T-cell (primary cell): ENCODE measurements at regions not wholly inside any gene's neighbourhood (a gene's known extent, or its start where the extent isn't known, plus 50 kb on each side); places are given as distances from the start of the nearest gene placed in this dataset.

ENCODE experiments used
- ATAC-seq, 4 experiments: fragments of 200-7000 bp in 3 of 4; fragments of 150-1000 bp in 1 of 4; cut with Tn5 transposase; replicated peaks in 1 of 4; 1 replicate in 3 of 4; 2 replicates in 1 of 4; pipeline ENCODE4 v1.10.0; 2021; ENCODE audit warnings: moderate library complexity in 3 of 4, mild to moderate bottlenecking in 2 of 4, moderate number of reproducible peaks in 1 of 4
- CTCF ChIA-PET, 2 donors: fragments of 300-600 bp; sonication (Branson Sonifier 250); formaldehyde crosslinking; loops; one replicate each; lab custom pipeline; 2022; ENCODE audit warnings: antibody characterized with exemption in 2 of 2; lab: Charles Lee
- POLR2A ChIA-PET, 2 donors: fragments of 300-600 bp; sonication (Branson Sonifier 250); formaldehyde crosslinking; loops; one replicate each; lab custom pipeline; 2022; ENCODE audit warnings: antibody characterized with exemption in 2 of 2; lab: Charles Lee
- DNase-seq, 35 experiments: peaks; one replicate each; pipeline versions ENCODE4 v3.0.0 to v3.0.0-alpha.2; 2013 to 2023
- H3K27ac ChIP-seq: one replicate; pipeline ENCODE4 v1.5.1; 2013; ENCODE audit warnings: low read length
- H3K27me3 ChIP-seq, 2 experiments: replicated peaks in 1 of 2; 1 replicate in 1 of 2; 2 replicates in 1 of 2; pipeline versions ENCODE4 v1.6.1 to v1.7.0; 2013; ENCODE audit warnings: low read length in 1 of 2, mixed read lengths in 1 of 2; ENCODE audit not compliant: control insufficient read depth in 2 of 2, insufficient read depth in 2 of 2; ENCODE audit errors: extremely low read depth in 1 of 2
- H3K36me3 ChIP-seq, 2 donors: 1 replicate in 1 of 2; 2 replicates in 1 of 2; pipeline versions ENCODE4 v1.6.1 to v1.7.0; 2013; ENCODE audit warnings: low read length in 1 of 2; ENCODE audit not compliant: control insufficient read depth in 2 of 2, insufficient read depth in 1 of 2; ENCODE audit errors: extremely low read depth in 1 of 2
- H3K4me1 ChIP-seq, 2 experiments: 1 replicate in 1 of 2; 2 replicates in 1 of 2; pipeline versions ENCODE4 v1.6.1 to v1.7.0; 2013; ENCODE audit warnings: low read length in 2 of 2, mixed read lengths in 1 of 2; ENCODE audit not compliant: insufficient read depth in 2 of 2, control insufficient read depth in 1 of 2; ENCODE audit errors: extremely low read depth in 1 of 2
- H3K4me3 ChIP-seq, 2 donors: 1 replicate in 1 of 2; 2 replicates in 1 of 2; pipeline versions ENCODE4 v1.5.1 to v1.7.0; 2013; ENCODE audit warnings: mild to moderate bottlenecking in 2 of 2, low read length in 1 of 2, moderate library complexity in 1 of 2; ENCODE audit not compliant: control insufficient read depth in 1 of 2; ENCODE audit errors: extremely low read depth in 1 of 2
- H3K9me3 ChIP-seq: 2 replicates; pipeline ENCODE4 v1.7.0; 2013
- H3K27ac Mint-ChIP-seq, 2 donors: one replicate each; pipeline ENCODE4 v1.8.0; 2020 to 2021; ENCODE audit warnings: mild to moderate bottlenecking in 2 of 2, mixed read lengths in 2 of 2
- H3K27me3 Mint-ChIP-seq, 2 donors: one replicate each; pipeline ENCODE4 v1.8.0; 2021 to 2022; ENCODE audit warnings: mixed read lengths in 2 of 2
- H3K36me3 Mint-ChIP-seq: one replicate; pipeline ENCODE4 v1.8.0; 2021; ENCODE audit warnings: mixed read lengths
- H3K4me1 Mint-ChIP-seq, 3 donors: one replicate each; pipeline ENCODE4 v1.8.0; 2020 to 2022; ENCODE audit warnings: mixed read lengths in 3 of 3, mild to moderate bottlenecking in 1 of 3
- H3K4me3 Mint-ChIP-seq, 3 donors: one replicate each; pipeline ENCODE4 v1.8.0; 2020 to 2022; ENCODE audit warnings: mild to moderate bottlenecking in 3 of 3, mixed read lengths in 3 of 3, moderate library complexity in 3 of 3
- H3K9me3 Mint-ChIP-seq, 3 donors: one replicate each; pipeline ENCODE4 v1.8.0; 2020 to 2022; ENCODE audit warnings: mixed read lengths in 3 of 3
- WGBS: methylation state at CpG from one replicate; pipeline ENCODE4 v1.1.5; 2013; ENCODE audit warnings: missing lambda C conversion rate; ENCODE audit not compliant: insufficient coverage; 5-methylcytosine and 5-hydroxymethylcytosine counted together

DNA sequence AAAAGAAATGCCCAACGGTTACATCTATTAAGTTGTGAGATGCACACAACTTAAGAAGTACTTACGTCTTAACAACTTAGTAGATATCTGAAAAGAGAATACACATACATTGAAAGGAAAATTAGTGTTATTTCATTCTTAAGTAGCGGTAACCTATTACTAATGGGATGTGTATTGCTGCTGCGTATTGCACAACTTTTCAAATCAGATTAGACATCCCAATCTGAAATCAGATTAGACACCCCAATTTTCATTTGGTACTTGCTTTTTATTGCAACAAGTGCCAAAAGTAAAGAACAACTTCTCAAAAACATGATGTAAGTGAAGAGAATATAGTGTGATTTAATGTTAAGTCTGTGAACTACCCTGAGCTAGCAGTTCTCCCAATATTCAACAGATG is 155.5 kb downstream of the DSC3 start:
- H3K27me3 Mint-ChIP-seq: no peaks in the 10 kb centered on the region
- H3K27ac Mint-ChIP-seq: no peak overlapping the region

DNA sequence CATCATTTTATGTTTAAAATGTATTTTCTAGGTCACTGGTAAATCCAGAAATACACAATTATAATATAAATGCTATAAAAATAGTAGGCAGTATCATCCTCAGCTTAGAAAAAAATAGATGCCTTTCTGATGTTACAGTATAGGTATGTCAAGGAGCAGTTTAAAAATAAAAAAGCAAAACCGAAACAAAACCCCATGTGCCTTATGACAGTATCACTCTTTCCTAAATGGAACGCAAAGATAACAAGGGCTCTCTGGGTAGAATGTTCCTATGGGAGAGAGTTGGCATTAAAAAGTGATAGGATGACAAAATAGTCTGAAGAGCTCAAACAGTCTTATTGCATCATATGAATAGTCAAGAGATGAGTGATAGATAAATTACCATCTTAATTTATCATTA is 172.1 kb downstream of the DSC3 start:
- no peaks in the 10 kb centered on the region for H3K4me1 Mint-ChIP-seq
- H3K36me3 Mint-ChIP-seq: no peaks in the 10 kb centered on the region
- Histone ChIP-seq H3K27ac (no peak overlapping the region), H3K4me1 (no peaks in the 10 kb centered on the region), H3K9me3 (no peaks in the 10 kb centered on the region), H3K27me3 (no peaks in the 10 kb centered on the region), H3K4me3 (no peak overlapping the region), H3K36me3 (no peaks in the 10 kb centered on the region)
- H3K27me3 Mint-ChIP-seq: no peaks in the 10 kb centered on the region
- CTCF ChIA-PET: no interaction called here
- WGBS: no CpG with 5 or more reads among the region's 2 CpGs
- DNase-seq: no peak
- no peak overlapping the region for H3K4me3 Mint-ChIP-seq
- no peak for ATAC-seq
- no peak overlapping the region for H3K27ac Mint-ChIP-seq
- POLR2A ChIA-PET: no interaction called here
- peaks cover 0 to 7% (median 0%) of the 10 kb centered on the region in 3 donors for H3K9me3 Mint-ChIP-seq

More for the DNA sequence above, 155.5 kb downstream of the DSC3 start:
- Mint-ChIP-seq H3K4me3 (no peak overlapping the region), H3K4me1 (no peaks in the 10 kb centered on the region), H3K36me3 (no peaks in the 10 kb centered on the region), H3K9me3 (peaks cover 0 to 8% (median 8%) of the 10 kb centered on the region in 3 donors)
- H3K36me3 ChIP-seq: no peaks in the 10 kb centered on the region
- H3K27me3 ChIP-seq: no peaks in the 10 kb centered on the region
- no peak overlapping the region for H3K27ac ChIP-seq
- no peak for DNase-seq
- ChIA-PET POLR2A (no interaction called here), CTCF (interaction anchor here in 1 of 2 donors (0.7 kb wide), 1 partner anchor 20 kb away, joined by 4 read pairs; no protein-coding TSS in a partner anchor)
- H3K4me3 ChIP-seq: no peak overlapping the region
- no peaks in the 10 kb centered on the region for H3K4me1 ChIP-seq
- H3K9me3 ChIP-seq: no peaks in the 10 kb centered on the region
- WGBS: no CpG with 5 or more reads among the region's 4 CpGs
- ATAC-seq: no peak

DNA sequence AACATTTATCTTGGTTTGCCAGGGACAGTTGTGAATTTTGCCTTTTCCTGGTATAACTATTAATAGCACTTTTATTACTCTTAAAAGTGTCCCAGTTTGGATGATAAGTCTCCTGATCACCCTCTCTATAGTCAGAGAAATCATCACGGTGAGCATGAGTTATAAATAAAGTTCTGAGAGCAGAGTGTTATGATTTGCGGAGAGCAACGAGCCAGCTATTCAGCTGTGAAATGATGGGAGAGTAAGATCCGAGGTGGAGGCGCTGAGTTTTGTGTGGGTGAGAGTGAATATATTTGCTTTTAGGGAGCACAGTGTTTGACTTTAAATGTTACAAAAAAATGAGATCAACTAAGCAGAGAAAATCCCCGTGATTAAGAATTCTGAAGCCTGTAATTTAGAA is 179.6 kb downstream of the DSC3 start:
- no peaks in the 10 kb centered on the region for H3K27me3 Mint-ChIP-seq
- Histone ChIP-seq H3K4me3 (no peak overlapping the region), H3K27me3 (no peaks in the 10 kb centered on the region), H3K27ac (no peak overlapping the region), H3K9me3 (no peaks in the 10 kb centered on the region), H3K4me1 (no peaks in the 10 kb centered on the region), H3K36me3 (no peaks in the 10 kb centered on the region)
- H3K9me3 Mint-ChIP-seq: peaks cover 2 to 6% (median 3%) of the 10 kb centered on the region in 3 donors
- POLR2A ChIA-PET: no interaction called here
- H3K36me3 Mint-ChIP-seq: no peaks in the 10 kb centered on the region
- H3K4me3 Mint-ChIP-seq: no peak overlapping the region
- ATAC-seq (no peak), DNase-seq (no peak)
- no peaks in the 10 kb centered on the region for H3K4me1 Mint-ChIP-seq
- H3K27ac Mint-ChIP-seq: no peak overlapping the region
- 67% methylated on average over 2 of the region's 6 CpGs for WGBS
- CTCF ChIA-PET: no interaction called here

DNA sequence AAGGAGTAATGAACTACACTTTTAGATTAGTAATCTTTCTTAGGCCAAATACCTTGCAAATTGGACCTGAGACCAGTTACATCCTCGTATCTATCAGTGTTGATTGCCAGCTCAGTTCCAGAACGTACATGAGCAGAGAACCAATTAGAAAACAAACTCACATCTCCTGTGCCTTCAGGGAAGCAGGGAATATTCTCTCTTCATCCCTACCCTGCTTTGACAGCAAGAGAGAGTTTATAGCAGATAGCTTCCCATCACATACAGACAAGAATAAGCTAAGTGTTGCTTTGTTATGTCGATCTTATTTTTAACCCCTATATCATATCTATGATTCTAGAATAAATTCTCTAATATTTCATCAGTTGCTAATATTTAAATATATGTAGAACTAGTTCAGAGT is 181.8 kb downstream of the DSC3 start:
- CTCF ChIA-PET: no interaction called here
- H3K4me3 ChIP-seq: no peak overlapping the region
- Mint-ChIP-seq H3K4me1 (no peaks in the 10 kb centered on the region), H3K27me3 (no peaks in the 10 kb centered on the region), H3K36me3 (no peaks in the 10 kb centered on the region), H3K27ac (no peak overlapping the region), H3K4me3 (no peak overlapping the region), H3K9me3 (peaks cover 3 to 6% (median 5%) of the 10 kb centered on the region in 3 donors)
- DNase-seq: no peak
- no peak for ATAC-seq
- no peaks in the 10 kb centered on the region for H3K9me3 ChIP-seq
- no peaks in the 10 kb centered on the region for H3K4me1 ChIP-seq
- no peak overlapping the region for H3K27ac ChIP-seq
- no peaks in the 10 kb centered on the region for H3K27me3 ChIP-seq
- POLR2A ChIA-PET: no interaction called here
- no peaks in the 10 kb centered on the region for H3K36me3 ChIP-seq
- 51% methylated on average over 2 of the region's 3 CpGs for WGBS

DNA sequence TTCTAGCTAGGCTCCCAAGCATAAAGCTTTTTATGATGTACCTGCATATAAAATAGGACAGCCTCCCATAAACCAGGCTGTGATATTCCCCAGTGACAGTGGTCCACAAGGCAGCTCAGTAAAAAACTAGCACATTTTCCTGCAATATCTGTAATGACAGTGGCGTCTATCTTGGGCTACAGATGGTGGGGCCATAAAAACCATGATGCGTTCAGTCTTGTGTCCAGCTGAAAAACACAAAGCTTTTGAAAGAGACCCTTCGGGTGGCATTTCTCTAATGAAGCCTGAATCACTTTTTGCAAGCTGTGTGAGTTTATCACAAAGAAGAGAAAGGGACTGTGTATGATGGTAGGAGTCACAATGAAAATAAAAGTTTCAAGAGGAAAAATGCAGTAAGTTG is 183.5 kb downstream of the DSC3 start:
- 50% methylated on average over 1 of the region's 3 CpGs for WGBS
- POLR2A ChIA-PET: no interaction called here
- no peaks in the 10 kb centered on the region for H3K4me1 ChIP-seq
- H3K36me3 ChIP-seq: no peaks in the 10 kb centered on the region
- CTCF ChIA-PET: no interaction called here
- H3K4me3 ChIP-seq: no peak overlapping the region
- H3K27me3 Mint-ChIP-seq: no peaks in the 10 kb centered on the region
- no peaks in the 10 kb centered on the region for H3K9me3 ChIP-seq
- H3K27me3 ChIP-seq: no peaks in the 10 kb centered on the region
- no peak overlapping the region for H3K4me3 Mint-ChIP-seq
- peaks cover 3 to 6% (median 5%) of the 10 kb centered on the region in 3 donors for H3K9me3 Mint-ChIP-seq
- no peak overlapping the region for H3K27ac ChIP-seq
- DNase-seq (no peak), ATAC-seq (no peak)
- H3K36me3 Mint-ChIP-seq: no peaks in the 10 kb centered on the region
- no peaks in the 10 kb centered on the region for H3K4me1 Mint-ChIP-seq
- no peak overlapping the region for H3K27ac Mint-ChIP-seq

DNA sequence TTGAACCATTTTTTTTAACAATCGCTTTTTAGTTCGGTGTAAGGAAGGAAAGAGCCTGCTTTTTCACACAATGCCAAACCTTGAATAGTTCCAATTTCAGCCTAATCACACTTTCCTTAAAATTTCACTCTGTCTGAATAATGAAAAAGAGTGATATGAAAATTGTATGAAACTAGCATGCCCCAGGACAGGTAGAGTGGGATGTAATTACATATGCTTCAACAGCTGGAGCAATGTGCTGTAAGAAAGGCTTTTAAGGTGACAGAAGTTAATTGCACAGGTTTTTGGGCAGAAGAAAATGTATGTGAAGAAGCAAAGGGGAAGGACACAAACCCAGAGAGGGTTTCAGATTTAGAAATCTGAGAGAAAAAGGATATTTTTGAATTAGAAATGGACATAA is 184.0 kb downstream of the DSC3 start:
- WGBS: no CpG with 5 or more reads among the region's 2 CpGs
- Mint-ChIP-seq H3K27ac (no peak overlapping the region), H3K36me3 (no peaks in the 10 kb centered on the region), H3K9me3 (peaks cover 3 to 6% (median 5%) of the 10 kb centered on the region in 3 donors), H3K4me3 (no peak overlapping the region), H3K4me1 (no peaks in the 10 kb centered on the region), H3K27me3 (no peaks in the 10 kb centered on the region)
- ChIA-PET CTCF (no interaction called here), POLR2A (no interaction called here)
- ATAC-seq (no peak), DNase-seq (no peak)
- H3K36me3 ChIP-seq: no peaks in the 10 kb centered on the region
- no peak overlapping the region for H3K27ac ChIP-seq
- H3K27me3 ChIP-seq: no peaks in the 10 kb centered on the region
- no peaks in the 10 kb centered on the region for H3K4me1 ChIP-seq
- H3K9me3 ChIP-seq: no peaks in the 10 kb centered on the region
- H3K4me3 ChIP-seq: no peak overlapping the region

DNA sequence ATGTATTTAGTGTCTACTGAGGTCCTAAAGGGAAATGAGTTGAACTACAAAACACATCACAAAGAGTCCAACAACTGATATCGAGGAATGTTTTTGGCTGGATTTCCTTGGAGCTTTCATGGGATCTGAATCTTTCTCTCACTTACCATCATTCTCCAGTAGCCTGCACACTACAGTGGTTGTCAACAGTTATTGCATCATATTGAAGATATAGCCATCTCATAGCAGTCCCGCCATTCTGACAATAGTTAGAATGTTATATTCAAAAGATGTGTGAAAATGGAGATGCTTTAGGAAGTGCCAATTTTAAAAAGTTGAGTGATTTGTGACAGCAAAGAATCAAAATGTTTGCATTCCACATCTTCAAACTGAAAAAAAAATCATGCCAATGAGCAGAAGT is 186.8 kb downstream of the DSC3 start:
- Mint-ChIP-seq H3K36me3 (no peaks in the 10 kb centered on the region), H3K4me1 (no peaks in the 10 kb centered on the region), H3K4me3 (no peak overlapping the region), H3K27me3 (no peaks in the 10 kb centered on the region), H3K27ac (no peak overlapping the region), H3K9me3 (peaks cover 3 to 10% (median 3%) of the 10 kb centered on the region in 3 donors)
- DNase-seq (no peak), ATAC-seq (no peak)
- H3K4me1 ChIP-seq: no peaks in the 10 kb centered on the region
- H3K36me3 ChIP-seq: no peaks in the 10 kb centered on the region
- ChIA-PET CTCF (no interaction called here), POLR2A (no interaction called here)
- no peak overlapping the region for H3K27ac ChIP-seq
- no peaks in the 10 kb centered on the region for H3K9me3 ChIP-seq
- no peaks in the 10 kb centered on the region for H3K27me3 ChIP-seq
- WGBS: no CpG with 5 or more reads among the region's 2 CpGs
- no peak overlapping the region for H3K4me3 ChIP-seq
